GM12878 (cell line): ENCODE measurements at regions not wholly inside any gene's neighbourhood (a gene's known extent, or its start where the extent isn't known, plus 50 kb on each side); places are given as distances from the start of the nearest gene placed in this dataset.

Source experiments
- ATAC-seq: fragments of 200-7000 bp; cut with Tn5 transposase; 3 replicates; pipeline ENCODE4 v1.9.1; 2020; ENCODE audit warnings: mild to moderate bottlenecking, moderate library complexity
- BruUV-seq: library from RNA; stranded (reverse); fragments of 400-500 nt; replicated peaks from 2 replicates; lab custom pipeline; 2021; lab: Mats Ljungman, UMichigan
- CTCF ChIA-PET: fragments of 300-600 bp; sonication (Branson Sonifier 250); formaldehyde crosslinking; extraction: SDS; loops from one replicate; lab custom pipeline; 2021; ENCODE audit warnings: inconsistent platforms; lab: Yijun Ruan, JAX
- POLR2A ChIA-PET: fragments of 350-600 bp; formaldehyde crosslinking; extraction: SDS; loops from one replicate; lab custom pipeline; 2021; ENCODE audit warnings: inconsistent platforms; lab: Charles Lee
- RAD21 ChIA-PET: fragments of 300-600 bp; sonication (Branson Sonifier 250); formaldehyde crosslinking; loops from one replicate; lab custom pipeline; 2023; ENCODE audit warnings: antibody characterized with exemption; ENCODE audit not compliant: unreplicated experiment; lab: Charles Lee
- SMC1A ChIA-PET: fragments of 300-600 bp; sonication (Branson Sonifier 250); formaldehyde crosslinking; loops from one replicate; lab custom pipeline; 2023; ENCODE audit not compliant: unreplicated experiment, uncharacterized antibody; lab: Charles Lee
- DNase-seq: peaks from one replicate; pipeline ENCODE4 v3.0.0-alpha.2; 2011; ENCODE audit warnings: low read depth, low spot score
- FAIRE-seq: peaks from 3 replicates; lab custom pipeline; 2011; peaks lifted over from hg19 to GRCh38; lab: Jason Lieb, UNC
- H2AFZ ChIP-seq: 2 replicates; pipeline ENCODE4 v1.6.0; 2011; ENCODE audit warnings: low read depth, low read length, control low read depth; ENCODE audit not compliant: control insufficient read depth
- H3K27ac ChIP-seq: 2 replicates; pipeline ENCODE4 v1.5.1; 2011; ENCODE audit warnings: control low read depth; ENCODE audit not compliant: control insufficient read depth, insufficient read depth
- H3K27me3 ChIP-seq, 2 experiments: replicated peaks in 1 of 2; 2 replicates each; pipeline versions ENCODE4 v1.6.0 to v1.6.1; 2011; ENCODE audit warnings: low read length in 1 of 2; ENCODE audit not compliant: control insufficient read depth in 2 of 2, insufficient read depth in 2 of 2
- H3K36me3 ChIP-seq, 2 experiments: 2 replicates each; pipeline ENCODE4 v1.5.1; 2011; ENCODE audit warnings: low read length in 1 of 2; ENCODE audit not compliant: control insufficient read depth in 2 of 2, insufficient read depth in 2 of 2
- H3K4me1 ChIP-seq: 2 replicates; pipeline ENCODE4 v1.6.1; 2011; ENCODE audit warnings: mild to moderate bottlenecking, low read length, moderate library complexity, mixed read lengths; ENCODE audit not compliant: control insufficient read depth, insufficient read depth
- H3K4me2 ChIP-seq: 2 replicates; pipeline ENCODE4 v1.6.0; 2011; ENCODE audit warnings: control low read depth; ENCODE audit not compliant: control insufficient read depth, insufficient read depth
- H3K4me3 ChIP-seq: fragments of 200-600 bp; sonication (generic); 2 replicates; pipeline ENCODE4 v1.5.1; 2016
- H3K79me2 ChIP-seq: 2 replicates; pipeline ENCODE4 v1.6.0; 2011; ENCODE audit warnings: low read length; ENCODE audit not compliant: control insufficient read depth, insufficient read depth
- H3K9ac ChIP-seq: 2 replicates; pipeline ENCODE4 v1.8.0; 2011; ENCODE audit warnings: low read length, control low read depth, mixed read lengths; ENCODE audit not compliant: control insufficient read depth, insufficient read depth
- H3K9me3 ChIP-seq: replicated peaks from 3 replicates; pipeline ENCODE4 v1.5.1; 2011; ENCODE audit warnings: mild to moderate bottlenecking, low read length; ENCODE audit not compliant: control insufficient read depth, insufficient read depth
- H4K20me1 ChIP-seq: 2 replicates; pipeline ENCODE4 v1.6.0; 2011; ENCODE audit not compliant: control insufficient read depth, insufficient read depth
- BMI1 ChIP-seq: fragments of 450-650 bp; IDR thresholded peaks from 2 replicates; pipeline ENCODE4 v1.6.1; 2016; ENCODE audit warnings: mild to moderate bottlenecking, moderate library complexity, borderline replicate concordance
- ELK1 ChIP-seq: IDR thresholded peaks from 2 replicates; pipeline ENCODE4 v1.6.1; 2012; ENCODE audit warnings: low read depth, low read length, improper control_type of control experiment
- HCFC1 ChIP-seq: fragments of 150-350 bp; IDR thresholded peaks from 2 replicates; pipeline ENCODE4 v1.6.1; 2014; ENCODE audit warnings: low read length
- HDAC6 ChIP-seq: fragments of 200-600 bp; sonication (generic); IDR thresholded peaks from one replicate; pipeline ENCODE4 v1.8.0; 2017; ENCODE audit warnings: antibody characterized with exemption; ENCODE audit not compliant: unreplicated experiment
- KAT2A ChIP-seq: conservative IDR thresholded peaks from 2 replicates; pipeline ENCODE4 v1.6.1; 2011; ENCODE audit warnings: low read depth, low read length; ENCODE audit not compliant: control insufficient read depth
- KLF5 ChIP-seq: fragments of 450-650 bp; IDR thresholded peaks from 2 replicates; pipeline ENCODE4 v1.6.1; 2014; ENCODE audit warnings: mild to moderate bottlenecking; ENCODE audit not compliant: partially characterized antibody
- MEF2B ChIP-seq: fragments of 450-650 bp; IDR thresholded peaks from 2 replicates; pipeline ENCODE4 v1.6.1; 2018; ENCODE audit warnings: mild to moderate bottlenecking, moderate library complexity; ENCODE audit not compliant: partially characterized antibody, poor library complexity, severe bottlenecking
- MTA3 ChIP-seq: IDR thresholded peaks from 2 replicates; pipeline ENCODE4 v1.6.1; 2012; ENCODE audit warnings: low read length, inconsistent platforms, borderline replicate concordance
- MYC ChIP-seq: IDR thresholded peaks from 2 replicates; pipeline ENCODE4 v1.6.1; 2011; ENCODE audit warnings: mild to moderate bottlenecking, low read length, moderate library complexity, inconsistent platforms; ENCODE audit not compliant: insufficient read depth, insufficient replicate concordance, insufficient read length, severe bottlenecking
- RB1 ChIP-seq: fragments of 450-650 bp; formaldehyde crosslinking; IDR thresholded peaks from 2 replicates; pipeline ENCODE4 v1.6.1; 2017; ENCODE audit warnings: mild to moderate bottlenecking, borderline replicate concordance
- SIX5 ChIP-seq: IDR thresholded peaks from 2 replicates; pipeline ENCODE4 v1.6.1; 2011; ENCODE audit warnings: mild to moderate bottlenecking, low read depth, low read length, moderate library complexity; ENCODE audit not compliant: severe bottlenecking
- TBL1XR1 ChIP-seq: IDR thresholded peaks from 2 replicates; pipeline ENCODE4 v1.6.1; 2012; ENCODE audit warnings: low read depth, low read length, improper control_type of control experiment
- USF2 ChIP-seq: IDR thresholded peaks from 2 replicates; pipeline ENCODE4 v1.6.1; 2011; ENCODE audit warnings: low read depth, low read length, improper control_type of control experiment, borderline replicate concordance
- ZBED1 ChIP-seq: IDR thresholded peaks from 2 replicates; pipeline ENCODE4 v1.6.1; 2016; ENCODE audit warnings: borderline replicate concordance
- ZNF24 ChIP-seq: fragments of 450-650 bp; IDR thresholded peaks from 2 replicates; pipeline ENCODE4 v1.6.1; 2017; ENCODE audit warnings: antibody characterized with exemption, mild to moderate bottlenecking
- ZSCAN29 ChIP-seq: fragments of 450-650 bp; IDR thresholded peaks from 2 replicates; pipeline ENCODE4 v1.6.1; 2017; ENCODE audit warnings: mild to moderate bottlenecking, moderate library complexity
- WGBS: methylation state at CpG from one replicate; pipeline ENCODE4 v1.1.6; 2016; ENCODE audit warnings: low lambda C conversion rate; ENCODE audit not compliant: insufficient replicate concordance, insufficient coverage; ENCODE audit errors: missing lambda C conversion rate; 5-methylcytosine and 5-hydroxymethylcytosine counted together
- in situ Hi-C: fragments of 300-500 bp; cut with MboI; formaldehyde crosslinking; loops from 9 replicates; pipeline ENCODE4 v1.14.3; 2018; ENCODE audit warnings: mixed read lengths
- intact Hi-C: fragments of 100-400 bp; cut with micrococcal nuclease; formaldehyde crosslinking; loops from one replicate; pipeline ENCODE4 v1.14.2; 2022; ENCODE audit not compliant: unreplicated experiment

GRCh38 chrX:39338583-39338982 is 537.3 kb downstream of the MID1IP1 start:
- no TSS peak for BruUV-seq
- FAIRE-seq (no peak), DNase-seq (no peak), ATAC-seq (no peak)
- Histone ChIP-seq H3K4me2 (no peak overlapping the region), H3K9ac (no peak overlapping the region), H3K27me3 (no peaks in the 10 kb centered on the region), H2AFZ (no peak overlapping the region), H3K4me3 (no peak overlapping the region), H3K27ac (no peak overlapping the region), H3K79me2 (no peaks in the 10 kb centered on the region), H4K20me1 (no peaks in the 10 kb centered on the region; the same call in 1 of the 2 replicates), H3K36me3 (no peaks in the 10 kb centered on the region), H3K9me3 (no peaks in the 10 kb centered on the region; the same call in 2 of the 3 replicates), H3K4me1 (no peaks in the 10 kb centered on the region; the same call in 1 of the 2 replicates)
- ChIA-PET CTCF (no interaction called here), SMC1A (interaction anchor here (0.7 kb wide), 1 partner anchor 274 kb away, joined by 3 read pairs; no protein-coding TSS in a partner anchor), POLR2A (no interaction called here), RAD21 (no interaction called here)
- WGBS: 19% methylated on average over 2 of the region's 2 CpGs
- intact Hi-C loops: no loop called here
- in situ Hi-C loops: no loop called here
- TF ChIP-seq ZSCAN29: no peak

DNA sequence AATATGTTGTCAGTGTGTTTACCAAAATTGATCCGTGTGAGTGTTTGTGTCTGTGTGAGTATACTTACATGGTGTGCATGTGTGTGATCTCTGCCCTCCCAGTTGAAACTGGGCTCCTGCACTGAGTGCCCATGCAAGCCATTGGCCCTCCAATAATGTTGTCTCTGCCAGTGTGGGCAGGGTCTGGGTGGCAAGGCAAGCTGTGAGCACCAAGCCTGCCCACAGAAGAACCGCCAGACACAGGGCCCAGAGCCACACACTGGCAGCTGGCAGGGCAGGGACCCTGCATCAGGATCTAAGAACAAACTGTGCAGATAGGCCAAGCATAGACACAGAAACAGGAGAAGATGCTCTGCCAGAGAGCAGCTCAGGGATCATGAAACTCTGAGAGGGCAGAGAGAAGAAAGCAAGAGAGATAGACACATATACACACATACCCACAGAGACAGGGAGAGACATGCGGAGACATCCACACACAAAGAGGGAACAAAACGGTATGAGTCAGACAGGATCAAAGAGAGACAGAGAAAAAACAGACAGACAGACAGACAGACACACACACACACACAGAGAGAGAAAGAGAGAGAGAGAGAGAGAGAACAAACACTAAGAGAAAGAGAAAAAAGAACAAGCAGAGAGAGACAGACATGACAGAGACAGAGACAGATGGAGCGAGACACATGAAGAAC is 555.0 kb downstream of the MID1IP1 start:
- Histone ChIP-seq H2AFZ (no peak overlapping the region), H3K4me2 (no peak overlapping the region), H3K27ac (no peak overlapping the region), H3K9ac (no peak overlapping the region), H3K27me3 (no peaks in the 10 kb centered on the region), H3K4me1 (no peaks in the 10 kb centered on the region), H3K36me3 (no peaks in the 10 kb centered on the region), H4K20me1 (no peaks in the 10 kb centered on the region), H3K79me2 (no peaks in the 10 kb centered on the region), H3K9me3 (no peaks in the 10 kb centered on the region), H3K4me3 (no peak overlapping the region)
- POLR2A ChIA-PET: no interaction called here
- in situ Hi-C loops (no loop called here), intact Hi-C loops (no loop called here)
- SMC1A ChIA-PET: no interaction called here
- no TSS peak for BruUV-seq
- CTCF ChIA-PET: interaction anchor here (0.6 to 0.9 kb wide), 2 partner anchors 14 to 197 kb away, joined by 3 read pairs; no protein-coding TSS in a partner anchor
- FAIRE-seq: no peak
- no peak for ATAC-seq
- WGBS: 53% methylated on average over 5 of the region's 5 CpGs
- DNase-seq: no peak
- RAD21 ChIA-PET: no interaction called here
- TF ChIP-seq ZBED1 (no peak), MEF2B (no peak), KLF5 (no peak), BMI1 (no peak), HDAC6 (no peak), KAT2A (no peak), MYC (no peak), RB1 (no peak), SIX5 (no peak), MTA3 (no peak), ELK1 (no peak), TBL1XR1 (no peak), ZNF24 (no peak), HCFC1 (no peak), USF2 (no peak)
